Activated naive CD4-positive, alpha-beta T cell treated with Interleukin-2 at 50 U/mL for 16 hours (primary cell): ENCODE measurements at regions not wholly inside any gene's neighbourhood (a gene's known extent, or its start where the extent isn't known, plus 50 kb on each side); places are given as distances from the start of the nearest gene placed in this dataset.

ENCODE experiments used
- DNase-seq: peaks from one replicate; pipeline ENCODE4 v3.0.0-alpha.2; 2020

- DNase-seq, result no peak
These were observed 92.1 kb upstream of the FSTL4 start for GRCh38 chr5:133704411-133704810.

GRCh38 chr5:133703935-133704334, 91.6 kb upstream of the FSTL4 start:
- DNase-seq, result no peak

GRCh38 chr5:133702791-133703770, 90.7 kb upstream of the FSTL4 start:
- DNase-seq, result no peak

GRCh38 chr5:133701871-133702270, 89.5 kb upstream of the FSTL4 start:
- no peak for DNase-seq

- DNase-seq, result no peak
These were observed 87.9 kb upstream of the FSTL4 start for GRCh38 chr5:133700251-133700650.

- DNase-seq, result no peak
These were observed 86.5 kb upstream of the FSTL4 start for GRCh38 chr5:133698646-133699526.

- no peak for DNase-seq
These were observed 85.9 kb upstream of the FSTL4 start for GRCh38 chr5:133698259-133698554.

- no peak for DNase-seq
These were observed 85.4 kb upstream of the FSTL4 start for GRCh38 chr5:133697536-133698258.

- DNase-seq, result no peak
These were observed 84.6 kb upstream of the FSTL4 start for GRCh38 chr5:133696782-133697507.

- no peak for DNase-seq
These were observed 83.8 kb upstream of the FSTL4 start for GRCh38 chr5:133696006-133696584.

GRCh38 chr5:133694181-133694831, 82.0 kb upstream of the FSTL4 start:
- no peak for DNase-seq

- DNase-seq, result no peak
These were observed 79.1 kb upstream of the FSTL4 start for GRCh38 chr5:133691448-133691847.

- DNase-seq, result no peak
These were observed 78.4 kb upstream of the FSTL4 start for GRCh38 chr5:133690746-133691145.

GRCh38 chr5:133688391-133688790, 76.0 kb upstream of the FSTL4 start:
- DNase-seq, result no peak

GRCh38 chr5:133687212-133688061, 75.1 kb upstream of the FSTL4 start:
- no peak for DNase-seq

- DNase-seq, result no peak
These were observed 74.2 kb upstream of the FSTL4 start for GRCh38 chr5:133686566-133686965.

GRCh38 chr5:133685402-133686018, 73.2 kb upstream of the FSTL4 start:
- no peak for DNase-seq

GRCh38 chr5:133683646-133684596, 71.6 kb upstream of the FSTL4 start:
- DNase-seq, result no peak

GRCh38 chr5:133682451-133682850, 70.1 kb upstream of the FSTL4 start:
- DNase-seq, result no peak
